BJ (cell line): ENCODE measurements at regions not wholly inside any gene's neighbourhood (a gene's known extent, or its start where the extent isn't known, plus 50 kb on each side); places are given as distances from the start of the nearest gene placed in this dataset.

Experiments used
- CTCF ChIA-PET: fragments of 350-600 bp; formaldehyde crosslinking; extraction: SDS; loops from one replicate; lab custom pipeline; 2021; ENCODE audit warnings: antibody characterized with exemption, inconsistent platforms; lab: Yijun Ruan, JAX
- POLR2A ChIA-PET: fragments of 300-600 bp; sonication (Branson Sonifier 250); formaldehyde crosslinking; extraction: SDS; loops from one replicate; lab custom pipeline; 2021; ENCODE audit warnings: antibody characterized with exemption; lab: Charles Lee
- DNase-seq: peaks from one replicate; pipeline ENCODE4 v3.0.0-alpha.2; 2011; ENCODE audit warnings: low read depth
- H3K27me3 ChIP-seq: 2 replicates; pipeline ENCODE4 v1.6.0; 2011; ENCODE audit warnings: low read length; ENCODE audit not compliant: control insufficient read depth, insufficient read depth
- H3K36me3 ChIP-seq: 2 replicates; pipeline ENCODE4 v1.5.1; 2011; ENCODE audit warnings: low read length; ENCODE audit not compliant: control insufficient read depth, insufficient read depth
- H3K4me3 ChIP-seq: 2 replicates; pipeline ENCODE4 v1.5.1; 2011; ENCODE audit warnings: low read depth, mild to moderate bottlenecking, control low read depth, low read length
- TF ChIP-seq, protein P1 (sequence below): IDR thresholded peaks from 2 replicates; pipeline ENCODE4 v1.5.1; 2011; ENCODE audit warnings: low read depth, mild to moderate bottlenecking, control low read depth, inconsistent platforms, low read length, moderate library complexity; ENCODE audit not compliant: insufficient read depth

DNA sequence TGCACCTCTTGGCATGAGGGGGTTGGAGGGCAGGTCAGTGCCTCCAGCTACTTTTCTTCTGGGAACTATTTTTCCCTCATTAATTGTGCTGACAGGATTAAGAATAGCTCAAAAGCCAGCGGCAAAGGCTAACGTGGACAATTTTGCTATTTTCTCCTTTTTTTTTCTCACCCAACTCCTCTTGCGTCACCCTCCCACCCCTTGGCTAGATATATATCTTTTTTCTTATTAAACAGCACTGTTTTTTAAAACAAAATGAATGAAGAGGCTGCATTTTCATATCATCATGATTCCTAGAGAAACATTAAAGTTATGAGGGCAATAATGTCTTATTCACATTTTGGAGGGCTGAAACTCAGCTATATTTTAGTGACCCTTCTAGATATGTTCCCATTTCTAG lies 251.8 kb upstream of the NFE2L3 start:
- peaks cover 4% of the 10 kb centered on the region for H3K27me3 ChIP-seq
- H3K4me3 ChIP-seq: no peak overlapping the region
- H3K36me3 ChIP-seq: no peaks in the 10 kb centered on the region
- TF ChIP-seq, protein P1, sequence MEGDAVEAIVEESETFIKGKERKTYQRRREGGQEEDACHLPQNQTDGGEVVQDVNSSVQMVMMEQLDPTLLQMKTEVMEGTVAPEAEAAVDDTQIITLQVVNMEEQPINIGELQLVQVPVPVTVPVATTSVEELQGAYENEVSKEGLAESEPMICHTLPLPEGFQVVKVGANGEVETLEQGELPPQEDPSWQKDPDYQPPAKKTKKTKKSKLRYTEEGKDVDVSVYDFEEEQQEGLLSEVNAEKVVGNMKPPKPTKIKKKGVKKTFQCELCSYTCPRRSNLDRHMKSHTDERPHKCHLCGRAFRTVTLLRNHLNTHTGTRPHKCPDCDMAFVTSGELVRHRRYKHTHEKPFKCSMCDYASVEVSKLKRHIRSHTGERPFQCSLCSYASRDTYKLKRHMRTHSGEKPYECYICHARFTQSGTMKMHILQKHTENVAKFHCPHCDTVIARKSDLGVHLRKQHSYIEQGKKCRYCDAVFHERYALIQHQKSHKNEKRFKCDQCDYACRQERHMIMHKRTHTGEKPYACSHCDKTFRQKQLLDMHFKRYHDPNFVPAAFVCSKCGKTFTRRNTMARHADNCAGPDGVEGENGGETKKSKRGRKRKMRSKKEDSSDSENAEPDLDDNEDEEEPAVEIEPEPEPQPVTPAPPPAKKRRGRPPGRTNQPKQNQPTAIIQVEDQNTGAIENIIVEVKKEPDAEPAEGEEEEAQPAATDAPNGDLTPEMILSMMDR: no peak
- ChIA-PET CTCF (interaction anchor here (0.5 to 1.7 kb wide), 3 partner anchors 457 to 954 kb away, joined by 3 to 4 read pairs (median 3); no protein-coding TSS in a partner anchor), POLR2A (no interaction called here)
- DNase-seq: no peak

DNA sequence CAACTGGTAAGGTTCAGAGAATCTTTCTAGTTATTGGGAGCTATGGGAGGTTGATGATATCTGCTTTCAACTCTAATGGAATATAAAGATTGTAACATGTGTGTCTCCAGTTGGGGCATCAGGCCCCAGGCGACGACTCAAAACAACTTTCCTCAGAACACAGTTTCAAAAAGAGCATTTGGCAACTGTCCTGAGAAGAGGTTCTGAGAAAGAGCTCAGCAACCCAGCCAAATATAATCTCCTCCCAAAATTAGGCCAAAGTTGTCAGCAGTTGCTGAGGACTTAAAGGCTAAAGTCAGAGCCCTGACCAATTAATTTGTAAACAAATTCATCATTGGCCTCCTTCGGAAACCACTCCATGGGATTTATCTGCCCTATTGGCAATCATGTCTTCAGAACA lies 251.1 kb upstream of the NFE2L3 start:
- POLR2A ChIA-PET: no interaction called here
- Histone ChIP-seq H3K27me3 (no peaks in the 10 kb centered on the region; the same call in 1 of the 2 replicates), H3K4me3 (no peak overlapping the region), H3K36me3 (no peaks in the 10 kb centered on the region)
- TF ChIP-seq, protein P1: no peak
- CTCF ChIA-PET: interaction anchor here (0.5 to 1.4 kb wide), 3 partner anchors 8 to 953 kb away, joined by 3 to 5 read pairs (median 4); no protein-coding TSS in a partner anchor
- DNase-seq: no peak

- Histone ChIP-seq H3K4me3 (no peak overlapping the region), H3K27me3 (no peaks in the 10 kb centered on the region), H3K36me3 (no peaks in the 10 kb centered on the region)
- CTCF ChIA-PET: interaction anchor here (0.7 to 1.4 kb wide), 2 partner anchors 9 to 457 kb away, joined by 4 to 5 read pairs; no protein-coding TSS in a partner anchor
- TF ChIP-seq, protein P1: no peak
- POLR2A ChIA-PET: no interaction called here
- no peak for DNase-seq
Observed at GRCh38 chr7:25901658-25902057, 250.3 kb upstream of the NFE2L3 start.

DNA sequence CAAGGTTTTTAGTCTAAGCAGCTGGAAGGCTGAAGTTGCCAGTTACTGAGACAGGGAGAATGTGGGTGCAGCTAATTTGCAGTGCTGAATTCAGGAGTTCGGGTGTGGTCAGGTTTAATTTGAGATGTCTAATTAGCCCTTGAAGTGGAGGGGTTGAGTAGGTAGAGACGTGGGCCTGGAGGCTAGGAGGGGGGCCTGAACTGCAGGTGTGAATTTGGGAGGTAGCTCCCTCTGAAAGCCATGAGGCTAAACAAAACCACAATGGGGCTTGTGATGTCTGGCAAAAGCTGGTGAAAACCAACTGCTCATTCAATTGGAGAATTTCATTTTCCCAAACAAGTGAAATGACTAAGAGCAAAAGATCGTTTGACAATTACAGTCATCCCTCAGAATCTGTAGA lies 246.0 kb upstream of the NFE2L3 start:
- DNase-seq: no peak
- TF ChIP-seq, protein P1: no peak
- Histone ChIP-seq H3K4me3 (no peak overlapping the region), H3K27me3 (no peaks in the 10 kb centered on the region), H3K36me3 (no peaks in the 10 kb centered on the region)
- ChIA-PET POLR2A (no interaction called here), CTCF (interaction anchor here (1.4 to 6.3 kb wide), 2 partner anchors 11 to 464 kb away, joined by 3 to 50 read pairs; no protein-coding TSS in a partner anchor)

DNA sequence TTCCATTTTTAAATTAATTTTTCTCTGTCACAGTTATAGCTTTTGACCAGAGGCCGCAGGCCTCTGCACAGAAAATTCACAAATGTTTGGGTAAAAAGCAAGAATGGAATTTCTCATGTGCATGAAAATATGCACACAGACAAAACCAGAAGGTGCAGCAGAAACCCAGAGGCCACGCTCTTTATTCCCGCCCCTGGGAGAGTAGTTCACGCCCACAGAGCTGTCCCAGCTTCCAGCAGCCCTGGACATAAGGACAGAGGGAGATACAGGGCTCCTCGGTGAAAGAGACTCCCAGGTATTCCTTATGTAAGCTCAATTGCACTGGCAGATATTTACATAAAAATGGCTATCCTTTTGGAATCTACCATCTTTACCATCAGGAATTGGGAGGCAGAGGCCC lies 245.2 kb upstream of the NFE2L3 start:
- POLR2A ChIA-PET: no interaction called here
- CTCF ChIA-PET: interaction anchor here (0.7 to 6.3 kb wide), 2 partner anchors 12 to 155 kb away, joined by 3 to 50 read pairs; no protein-coding TSS in a partner anchor

More for the DNA sequence above, 245.2 kb upstream of the NFE2L3 start:
- TF ChIP-seq, protein P1: no peak
- Histone ChIP-seq H3K36me3 (no peaks in the 10 kb centered on the region), H3K4me3 (no peak overlapping the region), H3K27me3 (no peaks in the 10 kb centered on the region)
- no peak for DNase-seq
